IMR-90 (cell line): ENCODE measurements at regions not wholly inside any gene's neighbourhood (a gene's known extent, or its start where the extent isn't known, plus 50 kb on each side); places are given as distances from the start of the nearest gene placed in this dataset.

Experiments
- ATAC-seq: fragments of 200-7000 bp; cut with Tn5 transposase; 2 replicates; pipeline ENCODE4 v1.9.1; 2020; ENCODE audit warnings: low read depth, mild to moderate bottlenecking, moderate library complexity
- BruUV-seq: library from RNA; stranded (reverse); fragments of 400-500 nt; replicated peaks from 2 replicates; lab custom pipeline; 2021; lab: Mats Ljungman, UMichigan
- CTCF ChIA-PET: fragments of 300-600 bp; formaldehyde crosslinking; extraction: SDS; loops from one replicate; lab custom pipeline; 2021; ENCODE audit warnings: antibody characterized with exemption; lab: Yijun Ruan, JAX
- POLR2A ChIA-PET: fragments of 300-600 bp; sonication (Branson Sonifier 250); formaldehyde crosslinking; loops from one replicate; lab custom pipeline; 2022; ENCODE audit warnings: antibody characterized with exemption; ENCODE audit not compliant: unreplicated experiment; lab: Charles Lee
- DNase-seq: peaks from one replicate; pipeline ENCODE4 v3.0.0; 2013
- H2AFZ ChIP-seq: replicated peaks from 2 replicates; pipeline ENCODE3; 2013; ENCODE audit warnings: low read length, mild to moderate bottlenecking; ENCODE audit not compliant: poor library complexity
- H2AK5ac ChIP-seq: 2 replicates; pipeline ENCODE4 v1.6.1; 2013; ENCODE audit warnings: low read depth, low read length, inconsistent platforms
- H2AK9ac ChIP-seq: replicated peaks from 2 replicates; pipeline ENCODE3; 2013; ENCODE audit warnings: mild to moderate bottlenecking, low read depth, low read length, moderate library complexity; ENCODE audit not compliant: poor library complexity
- H2BK120ac ChIP-seq: 2 replicates; pipeline ENCODE4 v1.6.1; 2013; ENCODE audit warnings: low read depth, low read length, inconsistent platforms
- H2BK15ac ChIP-seq: 3 replicates; pipeline ENCODE4 v1.6.1; 2013; ENCODE audit warnings: low read depth, low read length, inconsistent platforms
- H2BK20ac ChIP-seq: 2 replicates; pipeline ENCODE4 v1.6.1; 2013; ENCODE audit warnings: low read depth, mild to moderate bottlenecking, inconsistent platforms, low read length, moderate library complexity
- H2BK5ac ChIP-seq: 2 replicates; pipeline ENCODE4 v1.6.1; 2013; ENCODE audit warnings: mild to moderate bottlenecking, low read depth, low read length, inconsistent platforms; ENCODE audit not compliant: poor library complexity, severe bottlenecking
- H3K14ac ChIP-seq: replicated peaks from 2 replicates; pipeline ENCODE4 v1.6.1; 2013; ENCODE audit warnings: low read depth, low read length, inconsistent platforms
- H3K18ac ChIP-seq: 2 replicates; pipeline ENCODE4 v1.6.1; 2013; ENCODE audit warnings: low read depth, low read length, control low read depth
- H3K23ac ChIP-seq: 2 replicates; pipeline ENCODE4 v1.6.1; 2013; ENCODE audit warnings: low read depth, low read length, inconsistent platforms
- H3K27ac ChIP-seq: 2 replicates; pipeline ENCODE4 v1.5.1; 2013; ENCODE audit warnings: mild to moderate bottlenecking, control low read depth, low read length; ENCODE audit not compliant: insufficient read depth
- H3K27me3 ChIP-seq: 2 replicates; pipeline ENCODE4 v1.6.1; 2013; ENCODE audit warnings: low read length; ENCODE audit not compliant: control insufficient read depth, insufficient read depth
- H3K36me3 ChIP-seq: 2 replicates; pipeline ENCODE4 v1.6.1; 2013; ENCODE audit warnings: low read length, mixed read lengths; ENCODE audit not compliant: control insufficient read depth, insufficient read depth
- H3K4ac ChIP-seq: 2 replicates; pipeline ENCODE4 v1.6.1; 2013; ENCODE audit warnings: low read depth, low read length, inconsistent platforms
- H3K4me1 ChIP-seq: 2 replicates; pipeline ENCODE4 v1.6.1; 2013; ENCODE audit warnings: low read length, mixed read lengths; ENCODE audit not compliant: control insufficient read depth, insufficient read depth
- H3K4me2 ChIP-seq: 2 replicates; pipeline ENCODE4 v1.6.1; 2013; ENCODE audit warnings: low read depth, mild to moderate bottlenecking, control low read depth, low read length, moderate library complexity
- H3K4me3 ChIP-seq: 2 replicates; pipeline ENCODE4 v1.5.1; 2013; ENCODE audit warnings: low read depth, mild to moderate bottlenecking, control low read depth, low read length, moderate library complexity; ENCODE audit not compliant: insufficient read depth
- H3K56ac ChIP-seq: 2 replicates; pipeline ENCODE4 v1.6.1; 2013; ENCODE audit warnings: low read length, inconsistent platforms; ENCODE audit not compliant: insufficient read depth; ENCODE audit errors: extremely low read depth
- H3K79me1 ChIP-seq, 2 experiments: 2 replicates each; pipeline ENCODE4 v1.6.1; 2013; ENCODE audit warnings: low read length in 2 of 2, inconsistent platforms in 1 of 2, low read depth in 1 of 2
- H3K9ac ChIP-seq: 2 replicates; pipeline ENCODE4 v1.6.1; 2013; ENCODE audit warnings: low read depth, low read length, control low read depth
- H3K9me1 ChIP-seq: 2 replicates; pipeline ENCODE4 v1.6.1; 2013; ENCODE audit warnings: low read length, inconsistent platforms; ENCODE audit not compliant: insufficient read depth
- H3K9me3 ChIP-seq: 2 replicates; pipeline ENCODE4 v1.6.1; 2013; ENCODE audit warnings: low read length; ENCODE audit not compliant: control insufficient read depth, insufficient read depth
- H4K20me1 ChIP-seq: 2 replicates; pipeline ENCODE4 v1.6.1; 2013; ENCODE audit warnings: low read length, inconsistent platforms; ENCODE audit not compliant: insufficient read depth
- H4K5ac ChIP-seq: 2 replicates; pipeline ENCODE4 v1.6.1; 2013; ENCODE audit warnings: mild to moderate bottlenecking, low read depth, low read length, control low read depth
- H4K8ac ChIP-seq, 2 experiments: 2 replicates each; pipeline ENCODE4 v1.6.1; 2013; ENCODE audit warnings: low read depth in 2 of 2, low read length in 2 of 2, control low read depth in 1 of 2, inconsistent platforms in 1 of 2
- H4K91ac ChIP-seq: 2 replicates; pipeline ENCODE4 v1.6.1; 2013; ENCODE audit warnings: low read depth, low read length, inconsistent platforms; ENCODE audit not compliant: insufficient read depth
- MAFK ChIP-seq: IDR thresholded peaks from 2 replicates; pipeline ENCODE4 v1.6.1; 2012; ENCODE audit warnings: low read depth, low read length, improper control_type of control experiment
- NFE2L2 ChIP-seq: fragments of 150-350 bp; IDR thresholded peaks from 2 replicates; pipeline ENCODE4 v1.6.1; 2016; ENCODE audit warnings: low read depth, mild to moderate bottlenecking, low read length
- POLR2A ChIP-seq: IDR thresholded peaks from 2 replicates; pipeline ENCODE4 v1.6.1; 2012; ENCODE audit warnings: mild to moderate bottlenecking, low read depth, low read length
- RAD21 ChIP-seq: IDR thresholded peaks from 2 replicates; pipeline ENCODE4 v1.6.1; 2012; ENCODE audit warnings: low read length, improper control_type of control experiment
- RCOR1 ChIP-seq: IDR thresholded peaks from 2 replicates; pipeline ENCODE4 v1.6.1; 2012; ENCODE audit warnings: mild to moderate bottlenecking, low read length, improper control_type of control experiment; ENCODE audit not compliant: insufficient replicate concordance
- RFX5 ChIP-seq: IDR thresholded peaks from 2 replicates; pipeline ENCODE4 v1.8.0; 2012; ENCODE audit warnings: low read depth, mild to moderate bottlenecking, low read length, moderate library complexity
- SMC3 ChIP-seq: fragments of 150-350 bp; IDR thresholded peaks from 2 replicates; pipeline ENCODE4 v1.6.1; 2016; ENCODE audit warnings: low read depth, mild to moderate bottlenecking, antibody characterized with exemption, low read length, moderate library complexity
- dilution Hi-C: fragments of 300-500 bp; cut with HindIII; formaldehyde crosslinking; loops from one replicate; pipeline ENCODE4 v1.14.3; 2018; ENCODE audit warnings: low sequenced_read_pairs; ENCODE audit not compliant: unreplicated experiment
- in situ Hi-C: fragments of 300-500 bp; cut with MboI; formaldehyde crosslinking; loops from 3 replicates; pipeline ENCODE4 v1.14.3; 2019; ENCODE audit warnings: low sequenced_read_pairs, inconsistent platforms, mixed read lengths
- intact Hi-C: fragments of 100-400 bp; cut with micrococcal nuclease; formaldehyde crosslinking; loops from 2 replicates; pipeline ENCODE4 v1.10.0; 2022
- TF ChIP-seq, protein P1 (sequence below): conservative IDR thresholded peaks from 2 replicates; pipeline ENCODE4 v1.5.1; 2012; ENCODE audit warnings: mild to moderate bottlenecking, low read depth, low read length, improper control_type of control experiment
- TF ChIP-seq, protein P2 (sequence below): fragments of 150-350 bp; IDR thresholded peaks from 2 replicates; pipeline ENCODE4 v1.6.1; 2016; ENCODE audit warnings: low read depth, mild to moderate bottlenecking, low read length, moderate library complexity, borderline replicate concordance

DNA sequence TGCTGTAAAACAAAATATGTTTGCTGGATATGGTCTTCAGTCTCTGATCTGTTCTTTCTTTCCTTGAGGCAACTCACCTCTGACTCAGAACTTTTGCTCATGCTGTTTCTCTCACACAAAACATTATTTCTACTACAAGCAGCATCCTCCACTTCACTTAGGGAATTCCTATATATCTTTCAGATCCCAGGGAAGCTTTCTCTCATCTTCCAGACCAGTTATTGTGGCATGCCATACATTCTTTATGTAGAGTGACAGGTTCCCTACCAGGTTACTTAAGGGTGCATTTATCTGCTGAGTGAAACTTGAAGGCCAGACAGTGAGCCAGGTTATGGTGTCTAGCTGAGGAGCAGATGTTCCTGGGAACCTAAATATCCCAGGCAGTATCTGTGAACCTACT, 1226.0 kb downstream of the CDH8 start:
- in situ Hi-C loops (no loop called here), intact Hi-C loops (no loop called here), dilution Hi-C loops (no loop called here)
- no peak overlapping the region for H3K9ac ChIP-seq
- no peaks in the 10 kb centered on the region for H4K20me1 ChIP-seq
- DNase-seq (no peak), ATAC-seq (no peak)
- H3K4ac ChIP-seq = no peak overlapping the region
- H2AFZ ChIP-seq = no peak overlapping the region
- TF ChIP-seq RFX5 (no peak), RAD21 (no peak), RCOR1 (no peak), NFE2L2 (no peak), MAFK (no peak), SMC3 (no peak), POLR2A (no peak)
- TF ChIP-seq, protein P1, sequence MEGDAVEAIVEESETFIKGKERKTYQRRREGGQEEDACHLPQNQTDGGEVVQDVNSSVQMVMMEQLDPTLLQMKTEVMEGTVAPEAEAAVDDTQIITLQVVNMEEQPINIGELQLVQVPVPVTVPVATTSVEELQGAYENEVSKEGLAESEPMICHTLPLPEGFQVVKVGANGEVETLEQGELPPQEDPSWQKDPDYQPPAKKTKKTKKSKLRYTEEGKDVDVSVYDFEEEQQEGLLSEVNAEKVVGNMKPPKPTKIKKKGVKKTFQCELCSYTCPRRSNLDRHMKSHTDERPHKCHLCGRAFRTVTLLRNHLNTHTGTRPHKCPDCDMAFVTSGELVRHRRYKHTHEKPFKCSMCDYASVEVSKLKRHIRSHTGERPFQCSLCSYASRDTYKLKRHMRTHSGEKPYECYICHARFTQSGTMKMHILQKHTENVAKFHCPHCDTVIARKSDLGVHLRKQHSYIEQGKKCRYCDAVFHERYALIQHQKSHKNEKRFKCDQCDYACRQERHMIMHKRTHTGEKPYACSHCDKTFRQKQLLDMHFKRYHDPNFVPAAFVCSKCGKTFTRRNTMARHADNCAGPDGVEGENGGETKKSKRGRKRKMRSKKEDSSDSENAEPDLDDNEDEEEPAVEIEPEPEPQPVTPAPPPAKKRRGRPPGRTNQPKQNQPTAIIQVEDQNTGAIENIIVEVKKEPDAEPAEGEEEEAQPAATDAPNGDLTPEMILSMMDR = no peak
- TF ChIP-seq, protein P2, sequence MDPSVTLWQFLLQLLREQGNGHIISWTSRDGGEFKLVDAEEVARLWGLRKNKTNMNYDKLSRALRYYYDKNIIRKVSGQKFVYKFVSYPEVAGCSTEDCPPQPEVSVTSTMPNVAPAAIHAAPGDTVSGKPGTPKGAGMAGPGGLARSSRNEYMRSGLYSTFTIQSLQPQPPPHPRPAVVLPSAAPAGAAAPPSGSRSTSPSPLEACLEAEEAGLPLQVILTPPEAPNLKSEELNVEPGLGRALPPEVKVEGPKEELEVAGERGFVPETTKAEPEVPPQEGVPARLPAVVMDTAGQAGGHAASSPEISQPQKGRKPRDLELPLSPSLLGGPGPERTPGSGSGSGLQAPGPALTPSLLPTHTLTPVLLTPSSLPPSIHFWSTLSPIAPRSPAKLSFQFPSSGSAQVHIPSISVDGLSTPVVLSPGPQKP = no peak
- no peak overlapping the region for H3K4me3 ChIP-seq
- H2AK5ac ChIP-seq = no peak overlapping the region
- POLR2A ChIA-PET = no interaction called here
- no peaks in the 10 kb centered on the region for H3K9me3 ChIP-seq
- no peaks in the 10 kb centered on the region for H3K79me1 ChIP-seq
- no peak overlapping the region for H2BK20ac ChIP-seq
- H3K23ac ChIP-seq = no peak overlapping the region
- no peak overlapping the region for H2BK15ac ChIP-seq
- H3K4me2 ChIP-seq = no peak overlapping the region
- no peak overlapping the region for H3K18ac ChIP-seq
- H4K91ac ChIP-seq = no peak overlapping the region
- CTCF ChIA-PET = no interaction called here
- no peak overlapping the region for H2BK120ac ChIP-seq
- no TSS peak for BruUV-seq
- H3K36me3 ChIP-seq = no peaks in the 10 kb centered on the region
- H3K27ac ChIP-seq = no peak overlapping the region
- H4K5ac ChIP-seq = no peak overlapping the region
- H3K56ac ChIP-seq = no peak overlapping the region
- H3K27me3 ChIP-seq = no peaks in the 10 kb centered on the region
- no peak overlapping the region for H2AK9ac ChIP-seq
- H3K9me1 ChIP-seq = no peaks in the 10 kb centered on the region
- H3K4me1 ChIP-seq = no peaks in the 10 kb centered on the region
- no peak overlapping the region for H2BK5ac ChIP-seq
- no peak overlapping the region for H3K14ac ChIP-seq
- H4K8ac ChIP-seq = no peak overlapping the region
